ENCODE measurements at regions not wholly inside any gene's neighbourhood (a gene's known extent, or its start where the extent isn't known, plus 50 kb on each side); places are given as distances from the start of the nearest gene placed in this dataset.

DNA sequence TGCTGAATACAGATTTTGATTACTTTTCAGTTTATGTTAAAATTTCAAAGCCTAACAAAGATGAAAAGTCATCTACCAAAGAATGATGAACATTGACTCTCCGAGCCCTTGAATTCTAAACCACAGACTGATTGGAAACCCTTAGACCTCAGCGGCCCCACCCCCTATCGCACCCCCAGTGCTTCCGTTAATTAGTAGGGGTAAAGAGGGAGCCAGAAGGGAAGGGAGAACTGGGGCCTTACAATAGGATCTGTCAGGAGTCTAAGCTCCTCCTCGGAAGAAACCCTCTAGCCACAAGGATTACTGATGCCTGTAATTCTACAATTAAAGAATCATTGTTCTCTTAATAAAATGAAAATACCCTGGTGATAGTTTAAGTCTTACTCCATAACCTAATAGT lies 79.7 kb upstream of the JARID2 start:
- H3K36me3 ChIP-seq: no peaks in the 10 kb centered on the region
- no peak for DNase-seq
- no peaks in the 10 kb centered on the region for H3K9me3 ChIP-seq
- no peak for TF ChIP-seq POLR2A (IDR thresholded peaks at IDR 0.05)
- TF ChIP-seq, protein P1, sequence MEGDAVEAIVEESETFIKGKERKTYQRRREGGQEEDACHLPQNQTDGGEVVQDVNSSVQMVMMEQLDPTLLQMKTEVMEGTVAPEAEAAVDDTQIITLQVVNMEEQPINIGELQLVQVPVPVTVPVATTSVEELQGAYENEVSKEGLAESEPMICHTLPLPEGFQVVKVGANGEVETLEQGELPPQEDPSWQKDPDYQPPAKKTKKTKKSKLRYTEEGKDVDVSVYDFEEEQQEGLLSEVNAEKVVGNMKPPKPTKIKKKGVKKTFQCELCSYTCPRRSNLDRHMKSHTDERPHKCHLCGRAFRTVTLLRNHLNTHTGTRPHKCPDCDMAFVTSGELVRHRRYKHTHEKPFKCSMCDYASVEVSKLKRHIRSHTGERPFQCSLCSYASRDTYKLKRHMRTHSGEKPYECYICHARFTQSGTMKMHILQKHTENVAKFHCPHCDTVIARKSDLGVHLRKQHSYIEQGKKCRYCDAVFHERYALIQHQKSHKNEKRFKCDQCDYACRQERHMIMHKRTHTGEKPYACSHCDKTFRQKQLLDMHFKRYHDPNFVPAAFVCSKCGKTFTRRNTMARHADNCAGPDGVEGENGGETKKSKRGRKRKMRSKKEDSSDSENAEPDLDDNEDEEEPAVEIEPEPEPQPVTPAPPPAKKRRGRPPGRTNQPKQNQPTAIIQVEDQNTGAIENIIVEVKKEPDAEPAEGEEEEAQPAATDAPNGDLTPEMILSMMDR (IDR thresholded peaks at IDR 0.05 in 4 of 5, conservative IDR thresholded peaks at IDR 0.05 in 1 of 5): no peak
- no peak overlapping the region for H3K27ac ChIP-seq
- intact Hi-C loops (cut with DNase I; ENCODE audit: low total_unique reads) (no loop called here), in situ Hi-C loops (cut with MboI; ENCODE audit: low sequenced_read_pairs in 4 of 4) (no loop called here)
- H3K4me3 ChIP-seq: no peak overlapping the region
- H3K27me3 ChIP-seq: no peaks in the 10 kb centered on the region
- no peak for ATAC-seq
- no peaks in the 10 kb centered on the region for H3K4me1 ChIP-seq

DNA sequence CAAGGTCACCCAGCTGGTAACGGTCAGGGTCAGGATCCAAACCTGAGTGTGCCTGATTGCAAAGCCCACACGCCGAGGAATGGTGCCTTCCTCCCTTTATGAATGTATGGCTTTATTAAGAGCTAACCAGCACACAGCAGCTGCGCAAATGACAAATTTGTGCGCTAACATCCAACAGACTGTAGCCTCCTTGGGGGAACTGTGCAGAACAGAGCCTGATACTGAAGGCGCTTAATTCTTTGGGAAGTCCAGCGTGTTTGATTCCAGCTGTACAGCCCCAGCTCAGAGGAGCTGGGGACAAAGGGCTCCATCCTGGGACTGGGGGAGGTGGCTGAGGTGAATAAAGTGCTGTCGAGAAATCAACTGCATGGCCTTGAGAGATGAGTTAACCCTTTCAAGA lies 75.7 kb upstream of the JARID2 start:
- Histone ChIP-seq H3K27ac (no peak overlapping the region), H3K9me3 (no peaks in the 10 kb centered on the region), H3K4me1 (no peaks in the 10 kb centered on the region), H3K4me3 (no peak overlapping the region), H3K36me3 (no peaks in the 10 kb centered on the region), H3K27me3 (no peaks in the 10 kb centered on the region)
- intact Hi-C loops (cut with DNase I; ENCODE audit: low total_unique reads): no loop called here
- ATAC-seq: no peak
- no peak for DNase-seq
- in situ Hi-C loops (cut with MboI; ENCODE audit: low sequenced_read_pairs in 4 of 4): no loop called here
- TF ChIP-seq POLR2A (IDR thresholded peaks at IDR 0.05): no peak
- TF ChIP-seq, protein P1 (IDR thresholded peaks at IDR 0.05 in 4 of 5, conservative IDR thresholded peaks at IDR 0.05 in 1 of 5): no peak

DNA sequence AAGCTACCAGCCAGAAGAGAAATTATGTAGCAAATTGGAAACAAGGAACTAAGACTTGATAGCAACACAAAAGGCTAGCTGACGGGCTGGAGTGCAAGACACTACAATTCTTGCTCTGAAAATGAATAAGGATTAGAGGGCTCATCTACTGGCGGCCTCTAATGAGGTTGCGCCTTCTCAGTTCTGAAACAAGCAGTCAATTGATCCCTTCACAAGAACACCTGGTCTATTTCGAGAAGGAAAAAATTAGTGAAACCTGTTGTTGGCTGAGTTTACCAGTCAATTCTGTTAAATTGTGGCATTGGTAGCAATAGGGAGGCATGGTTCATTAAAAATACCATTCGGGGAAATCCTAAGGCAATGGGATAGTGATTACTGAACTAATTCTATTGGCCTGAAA lies 74.8 kb upstream of the JARID2 start:
- Histone ChIP-seq H3K27me3 (no peaks in the 10 kb centered on the region), H3K27ac (no peak overlapping the region), H3K9me3 (no peaks in the 10 kb centered on the region), H3K36me3 (no peaks in the 10 kb centered on the region), H3K4me3 (no peak overlapping the region), H3K4me1 (no peaks in the 10 kb centered on the region)
- no peak for ATAC-seq
- DNase-seq: no peak
- TF ChIP-seq, protein P1 (IDR thresholded peaks at IDR 0.05 in 4 of 5, conservative IDR thresholded peaks at IDR 0.05 in 1 of 5): no peak
- TF ChIP-seq POLR2A (IDR thresholded peaks at IDR 0.05): no peak
- intact Hi-C loops (cut with DNase I; ENCODE audit: low total_unique reads) (no loop called here), in situ Hi-C loops (cut with MboI; ENCODE audit: low sequenced_read_pairs in 4 of 4) (no loop called here)

- no peak for ATAC-seq
- TF ChIP-seq POLR2A (IDR thresholded peaks at IDR 0.05): no peak
- TF ChIP-seq, protein P1 (IDR thresholded peaks at IDR 0.05 in 4 of 5, conservative IDR thresholded peaks at IDR 0.05 in 1 of 5): no peak
- Histone ChIP-seq H3K9me3 (no peaks in the 10 kb centered on the region), H3K36me3 (no peaks in the 10 kb centered on the region), H3K4me1 (no peaks in the 10 kb centered on the region), H3K27ac (no peak overlapping the region), H3K27me3 (no peaks in the 10 kb centered on the region), H3K4me3 (no peak overlapping the region)
- DNase-seq: no peak
- intact Hi-C loops (cut with DNase I; ENCODE audit: low total_unique reads): no loop called here
- in situ Hi-C loops (cut with MboI; ENCODE audit: low sequenced_read_pairs in 4 of 4): no loop called here
These were observed 69.0 kb upstream of the JARID2 start for GRCh38 chr6:15176816-15177370.

DNA sequence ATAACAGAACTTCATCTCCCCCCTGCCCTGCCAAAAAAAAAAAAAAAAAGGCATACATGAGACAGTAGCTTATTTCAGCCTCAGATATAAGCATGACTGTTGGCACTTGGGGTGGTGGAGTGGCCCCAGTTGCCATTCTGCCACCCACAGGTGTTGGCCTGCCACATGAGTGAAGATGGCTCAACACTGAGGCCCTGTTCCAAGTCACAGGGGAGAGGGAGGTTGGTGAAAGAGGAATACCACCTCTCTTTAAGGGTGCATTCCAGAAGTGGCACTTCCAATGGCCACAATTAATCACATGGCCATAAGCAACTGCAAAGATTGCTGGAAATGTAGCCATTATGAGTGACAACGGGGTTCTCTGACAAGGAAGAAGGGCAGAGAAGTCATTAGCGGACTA lies 61.9 kb upstream of the JARID2 start:
- TF ChIP-seq, protein P1 (IDR thresholded peaks at IDR 0.05 in 4 of 5, conservative IDR thresholded peaks at IDR 0.05 in 1 of 5): no peak
- TF ChIP-seq POLR2A (IDR thresholded peaks at IDR 0.05): no peak
- in situ Hi-C loops (cut with MboI; ENCODE audit: low sequenced_read_pairs in 4 of 4) (no loop called here), intact Hi-C loops (cut with DNase I; ENCODE audit: low total_unique reads) (no loop called here)
- no peaks in the 10 kb centered on the region for H3K27me3 ChIP-seq
- no peak overlapping the region for H3K27ac ChIP-seq
- no peak overlapping the region for H3K4me3 ChIP-seq
- no peaks in the 10 kb centered on the region for H3K4me1 ChIP-seq
- H3K9me3 ChIP-seq: no peaks in the 10 kb centered on the region
- DNase-seq (no peak), ATAC-seq (peak in 1 of 2 donors; percentile 18)
- no peaks in the 10 kb centered on the region for H3K36me3 ChIP-seq
